ENCODE measurements at regions not wholly inside any gene's neighbourhood (a gene's known extent, or its start where the extent isn't known, plus 50 kb on each side); places are given as distances from the start of the nearest gene placed in this dataset.
A peak's percentile ranks its signal among the peaks of the same experiment; 100 is the strongest.

- H3K27ac ChIP-seq, result no peak overlapping the region
- TF ChIP-seq ZFX (IDR thresholded peaks at IDR 0.05), result no peak
- TF ChIP-seq, protein P1, sequence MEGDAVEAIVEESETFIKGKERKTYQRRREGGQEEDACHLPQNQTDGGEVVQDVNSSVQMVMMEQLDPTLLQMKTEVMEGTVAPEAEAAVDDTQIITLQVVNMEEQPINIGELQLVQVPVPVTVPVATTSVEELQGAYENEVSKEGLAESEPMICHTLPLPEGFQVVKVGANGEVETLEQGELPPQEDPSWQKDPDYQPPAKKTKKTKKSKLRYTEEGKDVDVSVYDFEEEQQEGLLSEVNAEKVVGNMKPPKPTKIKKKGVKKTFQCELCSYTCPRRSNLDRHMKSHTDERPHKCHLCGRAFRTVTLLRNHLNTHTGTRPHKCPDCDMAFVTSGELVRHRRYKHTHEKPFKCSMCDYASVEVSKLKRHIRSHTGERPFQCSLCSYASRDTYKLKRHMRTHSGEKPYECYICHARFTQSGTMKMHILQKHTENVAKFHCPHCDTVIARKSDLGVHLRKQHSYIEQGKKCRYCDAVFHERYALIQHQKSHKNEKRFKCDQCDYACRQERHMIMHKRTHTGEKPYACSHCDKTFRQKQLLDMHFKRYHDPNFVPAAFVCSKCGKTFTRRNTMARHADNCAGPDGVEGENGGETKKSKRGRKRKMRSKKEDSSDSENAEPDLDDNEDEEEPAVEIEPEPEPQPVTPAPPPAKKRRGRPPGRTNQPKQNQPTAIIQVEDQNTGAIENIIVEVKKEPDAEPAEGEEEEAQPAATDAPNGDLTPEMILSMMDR (conservative IDR thresholded peaks at IDR 0.05), result no peak
Measured at GRCh38 chr2:142687509-142687908, 190.0 kb upstream of the KYNU start.

- TF ChIP-seq ZFX (IDR thresholded peaks at IDR 0.05), result no peak
- TF ChIP-seq, protein P1 (conservative IDR thresholded peaks at IDR 0.05), result no peak
- no peak overlapping the region for H3K27ac ChIP-seq
Measured at GRCh38 chr2:142687075-142687474, 190.4 kb upstream of the KYNU start.

GRCh38 chr2:142684667-142685066 lies 192.8 kb upstream of the KYNU start:
- no peak overlapping the region for H3K27ac ChIP-seq
- TF ChIP-seq, protein P1 (conservative IDR thresholded peaks at IDR 0.05), result no peak
- TF ChIP-seq ZFX (IDR thresholded peaks at IDR 0.05), result no peak

GRCh38 chr2:142682528-142682927 lies 194.9 kb upstream of the KYNU start:
- no peak overlapping the region for H3K27ac ChIP-seq
- TF ChIP-seq, protein P1 (conservative IDR thresholded peaks at IDR 0.05), result peak; percentile 46
- TF ChIP-seq ZFX (IDR thresholded peaks at IDR 0.05), result no peak

- TF ChIP-seq, protein P1 (conservative IDR thresholded peaks at IDR 0.05), result no peak
- TF ChIP-seq ZFX (IDR thresholded peaks at IDR 0.05), result no peak
Measured at GRCh38 chr2:142681952-142682351, 195.5 kb upstream of the KYNU start.

DNA sequence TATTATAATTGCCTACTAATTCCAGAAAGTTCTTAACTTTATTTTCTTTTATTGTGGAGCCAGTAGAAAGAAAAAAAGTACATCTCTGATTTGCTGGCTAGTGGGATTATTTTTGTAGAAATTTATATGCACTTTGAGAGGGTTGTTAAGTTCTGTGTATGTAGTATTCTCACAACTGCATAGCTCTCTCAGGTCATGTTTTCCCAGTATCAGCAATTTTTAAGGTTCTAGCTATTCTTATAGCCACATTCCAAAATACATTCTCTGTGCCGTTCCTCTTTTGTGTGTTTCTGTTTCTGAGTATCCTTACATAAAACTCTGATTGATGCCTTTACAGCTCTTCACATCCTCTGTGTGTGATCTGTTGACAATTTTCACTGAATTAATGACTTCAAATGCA lies 199.3 kb upstream of the KYNU start:
- no peak overlapping the region for H3K27ac ChIP-seq
- no peak for TF ChIP-seq ZFX (IDR thresholded peaks at IDR 0.05)
- TF ChIP-seq, protein P1 (conservative IDR thresholded peaks at IDR 0.05), result no peak

More at GRCh38 chr2:142681952-142682351, 195.5 kb upstream of the KYNU start:
- H3K27ac ChIP-seq, result no peak overlapping the region

- TF ChIP-seq, protein P1 (conservative IDR thresholded peaks at IDR 0.05), result no peak
- TF ChIP-seq ZFX (IDR thresholded peaks at IDR 0.05), result no peak
- no peak overlapping the region for H3K27ac ChIP-seq
Measured at GRCh38 chr2:142675398-142675797, 202.1 kb upstream of the KYNU start.

All from C4-2B (cell line).